ENCODE measurements at regions not wholly inside any gene's neighbourhood (a gene's known extent, or its start where the extent isn't known, plus 50 kb on each side); places are given as distances from the start of the nearest gene placed in this dataset.

GRCh38 chr3:804211-804610, 288.6 kb upstream of the CNTN6 start:
- no peaks in the 10 kb centered on the region for H3K27me3 Mint-ChIP-seq
- H3K9me3 Mint-ChIP-seq (ENCODE audit: low read depth): peaks cover 7% of the 10 kb centered on the region
- no peak overlapping the region for H3K27ac Mint-ChIP-seq
- H3K4me3 Mint-ChIP-seq (ENCODE audit: low read depth): no peak overlapping the region
- H3K36me3 Mint-ChIP-seq (ENCODE audit: insufficient read depth): no peaks in the 10 kb centered on the region
- TF ChIP-seq CTCF (IDR thresholded peaks at IDR 0.05; ENCODE audit: unreplicated experiment): no peak
- H3K4me1 Mint-ChIP-seq (ENCODE audit: low read depth): peaks cover 5% of the 10 kb centered on the region
- DNase-seq (ENCODE audit: low spot score, unreplicated experiment): no peak

- H3K9me3 Mint-ChIP-seq (ENCODE audit: low read depth): peaks cover 7% of the 10 kb centered on the region
- H3K27ac Mint-ChIP-seq: no peak overlapping the region
- no peak for DNase-seq (ENCODE audit: low spot score, unreplicated experiment)
- TF ChIP-seq CTCF (IDR thresholded peaks at IDR 0.05; ENCODE audit: unreplicated experiment): no peak
- H3K4me1 Mint-ChIP-seq (ENCODE audit: low read depth): peaks cover 5% of the 10 kb centered on the region
- H3K36me3 Mint-ChIP-seq (ENCODE audit: insufficient read depth): no peaks in the 10 kb centered on the region
- no peaks in the 10 kb centered on the region for H3K27me3 Mint-ChIP-seq
- H3K4me3 Mint-ChIP-seq (ENCODE audit: low read depth): no peak overlapping the region
These were observed 287.5 kb upstream of the CNTN6 start for GRCh38 chr3:805326-805725.

GRCh38 chr3:806006-806405, 286.8 kb upstream of the CNTN6 start:
- peaks cover 5% of the 10 kb centered on the region for H3K4me1 Mint-ChIP-seq (ENCODE audit: low read depth)
- H3K4me3 Mint-ChIP-seq (ENCODE audit: low read depth): no peak overlapping the region
- no peak for DNase-seq (ENCODE audit: low spot score, unreplicated experiment)
- H3K27me3 Mint-ChIP-seq: no peaks in the 10 kb centered on the region
- H3K36me3 Mint-ChIP-seq (ENCODE audit: insufficient read depth): no peaks in the 10 kb centered on the region
- TF ChIP-seq CTCF (IDR thresholded peaks at IDR 0.05; ENCODE audit: unreplicated experiment): no peak
- peaks cover 7% of the 10 kb centered on the region for H3K9me3 Mint-ChIP-seq (ENCODE audit: low read depth)
- H3K27ac Mint-ChIP-seq: no peak overlapping the region

GRCh38 chr3:816605-817004, 276.2 kb upstream of the CNTN6 start:
- no peak for DNase-seq (ENCODE audit: low spot score, unreplicated experiment)
- H3K36me3 Mint-ChIP-seq (ENCODE audit: insufficient read depth): no peaks in the 10 kb centered on the region
- H3K4me1 Mint-ChIP-seq (ENCODE audit: low read depth): no peaks in the 10 kb centered on the region
- no peak overlapping the region for H3K4me3 Mint-ChIP-seq (ENCODE audit: low read depth)
- H3K27me3 Mint-ChIP-seq: no peaks in the 10 kb centered on the region
- no peak for TF ChIP-seq CTCF (IDR thresholded peaks at IDR 0.05; ENCODE audit: unreplicated experiment)
- peaks cover 4% of the 10 kb centered on the region for H3K9me3 Mint-ChIP-seq (ENCODE audit: low read depth)
- H3K27ac Mint-ChIP-seq: no peak overlapping the region

- Mint-ChIP-seq H3K36me3 (ENCODE audit: insufficient read depth) (no peaks in the 10 kb centered on the region), H3K4me3 (ENCODE audit: low read depth) (no peak overlapping the region), H3K9me3 (ENCODE audit: low read depth) (peaks cover 11% of the 10 kb centered on the region), H3K4me1 (ENCODE audit: low read depth) (no peaks in the 10 kb centered on the region), H3K27me3 (no peaks in the 10 kb centered on the region), H3K27ac (no peak overlapping the region)
- no peak for TF ChIP-seq CTCF (IDR thresholded peaks at IDR 0.05; ENCODE audit: unreplicated experiment)
- DNase-seq (ENCODE audit: low spot score, unreplicated experiment): no peak
These were observed 258.1 kb upstream of the CNTN6 start for GRCh38 chr3:834679-835078.

All from progenitor cell of endocrine pancreas (in vitro differentiated cells).